Right kidney (tissue), 1 donor: ENCODE measurements at regions not wholly inside any gene's neighbourhood (a gene's known extent, or its start where the extent isn't known, plus 50 kb on each side); places are given as distances from the start of the nearest gene placed in this dataset.
"Not testable (repeated sequence)": the region's sequence is repeated elsewhere in the genome, so short reads cannot be mapped to it uniquely, and the experiment has no call there.

Source experiments
- DNase-seq: peaks from one replicate; pipeline ENCODE4 v3.0.0-alpha.2; 2016

- DNase-seq: no peak
Observed at GRCh38 chr12:62032870-62033269, 227.3 kb upstream of the USP15 start.

GRCh38 chr12:62044450-62045135 lies 215.6 kb upstream of the USP15 start:
- DNase-seq: no peak

- DNase-seq: no peak
Observed at GRCh38 chr12:62045211-62045610, 215.0 kb upstream of the USP15 start.

GRCh38 chr12:62050785-62051184 lies 209.4 kb upstream of the USP15 start:
- no peak for DNase-seq

GRCh38 chr12:62069976-62070375 lies 190.2 kb upstream of the USP15 start:
- DNase-seq: no peak

- not testable (repeated sequence) for DNase-seq
Observed at GRCh38 chr12:62073236-62073635, 187.0 kb upstream of the USP15 start.

GRCh38 chr12:62075870-62076269 lies 184.3 kb upstream of the USP15 start:
- no peak for DNase-seq

- DNase-seq: no peak
Observed at GRCh38 chr12:62078020-62078419, 182.2 kb upstream of the USP15 start.

GRCh38 chr12:62082448-62082847 lies 177.8 kb upstream of the USP15 start:
- DNase-seq: no peak

GRCh38 chr12:62098132-62098531 lies 162.1 kb upstream of the USP15 start:
- DNase-seq: peak; percentile 9

GRCh38 chr12:62103748-62104147 lies 156.5 kb upstream of the USP15 start:
- DNase-seq: no peak

GRCh38 chr12:62106547-62107185 lies 153.5 kb upstream of the USP15 start:
- no peak for DNase-seq

GRCh38 chr12:62113366-62114011 lies 146.7 kb upstream of the USP15 start:
- DNase-seq: no peak

GRCh38 chr12:62116986-62117385 lies 143.2 kb upstream of the USP15 start:
- no peak for DNase-seq

- DNase-seq: no peak
Observed at GRCh38 chr12:62123721-62124203, 136.4 kb upstream of the USP15 start.

- no peak for DNase-seq
Observed at GRCh38 chr12:62127516-62127915, 132.7 kb upstream of the USP15 start.

GRCh38 chr12:62128175-62128975 lies 131.8 kb upstream of the USP15 start:
- no peak for DNase-seq

GRCh38 chr12:62129291-62129690 lies 130.9 kb upstream of the USP15 start:
- no peak for DNase-seq

GRCh38 chr12:62130402-62130801 lies 129.8 kb upstream of the USP15 start:
- no peak for DNase-seq

GRCh38 chr12:62130834-62131552 lies 129.2 kb upstream of the USP15 start:
- DNase-seq: no peak

- no peak for DNase-seq
Observed at GRCh38 chr12:62133440-62133839, 126.8 kb upstream of the USP15 start.
